ENCODE measurements at regions not wholly inside any gene's neighbourhood (a gene's known extent, or its start where the extent isn't known, plus 50 kb on each side); places are given as distances from the start of the nearest gene placed in this dataset.

DNA sequence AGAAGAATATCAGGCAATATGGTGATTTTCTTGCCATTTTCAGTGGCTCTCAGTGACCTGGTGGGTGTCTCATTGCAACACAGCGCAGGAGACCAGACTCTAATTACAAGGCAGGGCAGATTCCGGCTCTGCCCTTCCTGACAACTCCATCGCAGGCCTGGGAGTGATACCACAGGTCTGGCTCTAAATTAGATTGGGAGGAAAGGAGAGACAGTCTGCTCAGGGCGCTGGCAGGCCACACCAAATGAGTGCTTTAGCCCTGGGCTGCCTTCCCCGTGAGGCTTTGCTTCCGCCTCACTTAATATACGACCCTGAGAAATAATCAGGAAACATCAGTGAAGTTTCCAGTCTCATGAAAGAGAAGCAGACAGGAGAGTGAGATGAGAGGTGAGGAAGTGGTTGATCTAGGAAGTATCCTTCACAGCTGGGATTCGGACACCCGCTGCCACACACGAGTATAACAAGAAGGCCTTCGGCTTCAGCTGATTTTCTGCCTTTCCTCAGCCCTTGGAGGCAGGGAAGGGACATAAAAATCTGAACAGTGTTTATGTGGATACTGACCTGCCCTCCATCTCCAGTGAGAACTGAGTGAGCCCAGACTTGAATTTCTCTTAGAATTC, 73.7 kb upstream of the PROK2 start:
- 85 to 88% methylated on average over 7 to 11 of the region's 11 CpGs for WGBS, 2 donors (ENCODE audit: low coverage in 1 of 2)
- Histone ChIP-seq H3K4me1 (no peaks in the 10 kb centered on the region), H3K36me3 (no peaks in the 10 kb centered on the region), H3K27me3 (no peaks in the 10 kb centered on the region), H3K27ac (no peak overlapping the region), H3K9me3 (no peaks in the 10 kb centered on the region), H3K4me3 (no peak overlapping the region)
- in situ Hi-C loops (cut with MboI; ENCODE audit: low pct_ligation_motif_present in 1 of 4, low pct_unique_long_range_greater_than_20kb in 1 of 4, low sequenced_read_pairs in 3 of 4) (loop anchor here in 1 of 4 donors (25.0 kb wide), 1 partner anchor 146 kb away; no protein-coding TSS in a partner anchor), intact Hi-C loops (cut with DNase I; ENCODE audit: low total_unique reads) (no loop called here)
- TF ChIP-seq, protein P1, sequence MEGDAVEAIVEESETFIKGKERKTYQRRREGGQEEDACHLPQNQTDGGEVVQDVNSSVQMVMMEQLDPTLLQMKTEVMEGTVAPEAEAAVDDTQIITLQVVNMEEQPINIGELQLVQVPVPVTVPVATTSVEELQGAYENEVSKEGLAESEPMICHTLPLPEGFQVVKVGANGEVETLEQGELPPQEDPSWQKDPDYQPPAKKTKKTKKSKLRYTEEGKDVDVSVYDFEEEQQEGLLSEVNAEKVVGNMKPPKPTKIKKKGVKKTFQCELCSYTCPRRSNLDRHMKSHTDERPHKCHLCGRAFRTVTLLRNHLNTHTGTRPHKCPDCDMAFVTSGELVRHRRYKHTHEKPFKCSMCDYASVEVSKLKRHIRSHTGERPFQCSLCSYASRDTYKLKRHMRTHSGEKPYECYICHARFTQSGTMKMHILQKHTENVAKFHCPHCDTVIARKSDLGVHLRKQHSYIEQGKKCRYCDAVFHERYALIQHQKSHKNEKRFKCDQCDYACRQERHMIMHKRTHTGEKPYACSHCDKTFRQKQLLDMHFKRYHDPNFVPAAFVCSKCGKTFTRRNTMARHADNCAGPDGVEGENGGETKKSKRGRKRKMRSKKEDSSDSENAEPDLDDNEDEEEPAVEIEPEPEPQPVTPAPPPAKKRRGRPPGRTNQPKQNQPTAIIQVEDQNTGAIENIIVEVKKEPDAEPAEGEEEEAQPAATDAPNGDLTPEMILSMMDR (IDR thresholded peaks at IDR 0.05), result no peak
- no peak for TF ChIP-seq POLR2AphosphoS5 (IDR thresholded peaks at IDR 0.05)
- no peak for TF ChIP-seq EP300 (IDR thresholded peaks at IDR 0.05; ENCODE audit: low read depth)
- no peak for TF ChIP-seq POLR2A (IDR thresholded peaks at IDR 0.05)
- no peak for DNase-seq

DNA sequence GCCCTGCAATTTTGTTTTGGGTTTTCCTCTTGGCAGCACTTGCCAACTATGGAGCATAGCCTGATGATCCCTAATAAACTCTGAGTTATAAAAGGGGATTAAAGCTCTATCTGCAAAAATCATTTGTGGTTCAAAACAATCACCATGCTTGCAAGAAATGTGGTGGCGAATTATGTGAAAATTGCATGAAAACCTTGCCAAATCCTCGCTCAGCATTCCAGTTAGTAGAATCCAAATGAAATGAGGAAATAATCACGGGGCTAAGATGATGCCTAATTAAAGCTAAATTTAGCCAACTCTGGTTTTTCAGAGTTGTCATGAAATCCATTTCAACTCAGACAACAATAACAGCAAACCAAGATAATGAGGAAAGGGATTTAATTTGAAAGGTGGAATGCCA, 73.0 kb upstream of the PROK2 start:
- WGBS, 2 donors (ENCODE audit: low coverage in 1 of 2), result 45 to 48% methylated on average over 3 of the region's 3 CpGs
- no peak for DNase-seq
- no peaks in the 10 kb centered on the region for H3K27me3 ChIP-seq
- H3K4me1 ChIP-seq, result no peaks in the 10 kb centered on the region
- in situ Hi-C loops (cut with MboI; ENCODE audit: low pct_ligation_motif_present in 1 of 4, low pct_unique_long_range_greater_than_20kb in 1 of 4, low sequenced_read_pairs in 3 of 4) (loop anchor here in 1 of 4 donors (25.0 kb wide), 1 partner anchor 146 kb away; no protein-coding TSS in a partner anchor), intact Hi-C loops (cut with DNase I; ENCODE audit: low total_unique reads) (no loop called here)
- no peak overlapping the region for H3K27ac ChIP-seq
- TF ChIP-seq EP300 (IDR thresholded peaks at IDR 0.05; ENCODE audit: low read depth) (no peak), POLR2A (IDR thresholded peaks at IDR 0.05) (no peak), POLR2AphosphoS5 (IDR thresholded peaks at IDR 0.05) (no peak)
- TF ChIP-seq, protein P1 (IDR thresholded peaks at IDR 0.05), result no peak
- H3K36me3 ChIP-seq, result no peaks in the 10 kb centered on the region
- H3K4me3 ChIP-seq, result no peak overlapping the region
- no peaks in the 10 kb centered on the region for H3K9me3 ChIP-seq

DNA sequence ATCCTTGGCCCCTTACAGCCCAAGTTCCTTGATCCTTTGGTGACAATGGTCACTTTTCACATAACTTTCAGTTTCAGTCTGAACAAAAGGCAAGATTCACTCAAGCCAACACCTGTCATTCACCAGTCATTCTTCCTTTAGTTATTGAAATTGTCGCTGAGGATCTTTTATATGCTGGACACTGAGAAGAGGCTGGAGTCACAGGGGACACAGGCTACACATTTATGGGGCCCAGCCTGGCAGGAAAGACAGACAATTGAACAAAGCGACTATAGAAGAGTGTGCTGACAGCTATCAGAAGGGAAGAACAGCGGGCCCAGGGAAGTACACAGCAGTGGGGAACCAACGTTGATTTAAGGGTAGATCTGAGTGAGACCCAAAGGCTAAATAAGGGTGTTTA, 69.8 kb upstream of the PROK2 start:
- intact Hi-C loops (cut with DNase I; ENCODE audit: low total_unique reads), result no loop called here
- H3K4me1 ChIP-seq, result no peaks in the 10 kb centered on the region
- H3K27ac ChIP-seq, result no peak overlapping the region
- 80 to 83% methylated on average over 1 to 4 of the region's 4 CpGs for WGBS, 2 donors (ENCODE audit: low coverage in 1 of 2)
- H3K4me3 ChIP-seq, result no peak overlapping the region
- H3K27me3 ChIP-seq, result peaks cover 9% of the 10 kb centered on the region
- in situ Hi-C loops (cut with MboI; ENCODE audit: low pct_ligation_motif_present in 1 of 4, low pct_unique_long_range_greater_than_20kb in 1 of 4, low sequenced_read_pairs in 3 of 4), result loop anchor here in 1 of 4 donors (25.0 kb wide), 1 partner anchor 142 kb away; no protein-coding TSS in a partner anchor
- H3K36me3 ChIP-seq, result no peaks in the 10 kb centered on the region
- no peak for TF ChIP-seq POLR2A (IDR thresholded peaks at IDR 0.05)
- TF ChIP-seq POLR2AphosphoS5 (IDR thresholded peaks at IDR 0.05), result no peak
- TF ChIP-seq EP300 (IDR thresholded peaks at IDR 0.05; ENCODE audit: low read depth), result no peak
- TF ChIP-seq, protein P1 (IDR thresholded peaks at IDR 0.05), result no peak
- H3K9me3 ChIP-seq, result no peaks in the 10 kb centered on the region
- DNase-seq, result no peak

- Histone ChIP-seq H3K36me3 (no peaks in the 10 kb centered on the region), H3K4me1 (no peaks in the 10 kb centered on the region), H3K4me3 (no peak overlapping the region), H3K27ac (no peak overlapping the region), H3K27me3 (peaks cover 9% of the 10 kb centered on the region), H3K9me3 (no peaks in the 10 kb centered on the region)
- no peak for DNase-seq
- in situ Hi-C loops (cut with MboI; ENCODE audit: low pct_ligation_motif_present in 1 of 4, low pct_unique_long_range_greater_than_20kb in 1 of 4, low sequenced_read_pairs in 3 of 4) (loop anchor here in 1 of 4 donors (25.0 kb wide), 1 partner anchor 142 kb away; no protein-coding TSS in a partner anchor), intact Hi-C loops (cut with DNase I; ENCODE audit: low total_unique reads) (no loop called here)
- 68 to 100% methylated on average over 2 to 5 of the region's 5 CpGs for WGBS, 2 donors (ENCODE audit: low coverage in 1 of 2)
- TF ChIP-seq, protein P1 (IDR thresholded peaks at IDR 0.05), result no peak
- TF ChIP-seq EP300 (IDR thresholded peaks at IDR 0.05; ENCODE audit: low read depth) (no peak), POLR2A (IDR thresholded peaks at IDR 0.05) (no peak), POLR2AphosphoS5 (IDR thresholded peaks at IDR 0.05) (no peak)
These were observed 69.1 kb upstream of the PROK2 start for GRCh38 chr3:71854096-71854495.

Measured in transverse colon (tissue), 4 donors.